ENCODE measurements at regions not wholly inside any gene's neighbourhood (a gene's known extent, or its start where the extent isn't known, plus 50 kb on each side); places are given as distances from the start of the nearest gene placed in this dataset.

DNA sequence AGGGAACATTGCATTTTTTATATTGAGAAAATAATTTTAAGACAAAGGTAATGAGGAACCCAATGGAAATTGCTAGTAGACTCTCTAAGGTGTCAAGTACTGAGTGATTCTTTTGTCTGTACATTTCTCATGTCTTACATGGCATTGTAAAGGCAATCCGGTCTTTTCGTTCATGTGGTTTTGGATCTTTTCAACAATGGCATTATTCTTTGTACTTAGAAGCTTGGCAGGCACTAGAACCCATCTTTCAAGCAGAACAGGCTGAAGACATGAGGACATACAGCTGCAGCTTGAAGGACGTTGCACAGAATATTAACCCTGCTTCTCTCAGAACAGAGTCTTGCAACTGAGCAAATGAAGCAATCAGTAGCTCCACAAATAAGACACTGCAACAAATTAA, 231.5 kb upstream of the ZFHX3 start:
- Histone ChIP-seq H3K27ac (no peak overlapping the region), H3K9me3 (no peaks in the 10 kb centered on the region), H3K4me1 (no peaks in the 10 kb centered on the region), H3K4me3 (no peak overlapping the region), H3K36me3 (no peaks in the 10 kb centered on the region), H3K27me3 (no peaks in the 10 kb centered on the region)
- DNase-seq (no peak), ATAC-seq (no peak)
- 56 to 65% (median 62%) methylated on average over 3 of the region's 3 CpGs for WGBS, 4 donors
- no peak for TF ChIP-seq POLR2A (IDR thresholded peaks at IDR 0.05)
- TF ChIP-seq, protein P1, sequence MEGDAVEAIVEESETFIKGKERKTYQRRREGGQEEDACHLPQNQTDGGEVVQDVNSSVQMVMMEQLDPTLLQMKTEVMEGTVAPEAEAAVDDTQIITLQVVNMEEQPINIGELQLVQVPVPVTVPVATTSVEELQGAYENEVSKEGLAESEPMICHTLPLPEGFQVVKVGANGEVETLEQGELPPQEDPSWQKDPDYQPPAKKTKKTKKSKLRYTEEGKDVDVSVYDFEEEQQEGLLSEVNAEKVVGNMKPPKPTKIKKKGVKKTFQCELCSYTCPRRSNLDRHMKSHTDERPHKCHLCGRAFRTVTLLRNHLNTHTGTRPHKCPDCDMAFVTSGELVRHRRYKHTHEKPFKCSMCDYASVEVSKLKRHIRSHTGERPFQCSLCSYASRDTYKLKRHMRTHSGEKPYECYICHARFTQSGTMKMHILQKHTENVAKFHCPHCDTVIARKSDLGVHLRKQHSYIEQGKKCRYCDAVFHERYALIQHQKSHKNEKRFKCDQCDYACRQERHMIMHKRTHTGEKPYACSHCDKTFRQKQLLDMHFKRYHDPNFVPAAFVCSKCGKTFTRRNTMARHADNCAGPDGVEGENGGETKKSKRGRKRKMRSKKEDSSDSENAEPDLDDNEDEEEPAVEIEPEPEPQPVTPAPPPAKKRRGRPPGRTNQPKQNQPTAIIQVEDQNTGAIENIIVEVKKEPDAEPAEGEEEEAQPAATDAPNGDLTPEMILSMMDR (IDR thresholded peaks at IDR 0.05): no peak
- intact Hi-C loops (cut with DNase I): no loop called here

GRCh38 chr16:73277071-73277470, 229.1 kb upstream of the ZFHX3 start:
- H3K27me3 ChIP-seq: peaks cover 0 to 2% (median 0%) of the 10 kb centered on the region in 9 donors
- no peak for DNase-seq
- TF ChIP-seq POLR2A (IDR thresholded peaks at IDR 0.05): no peak
- TF ChIP-seq, protein P1 (IDR thresholded peaks at IDR 0.05): no peak
- H3K4me3 ChIP-seq: no peak overlapping the region
- no peaks in the 10 kb centered on the region for H3K4me1 ChIP-seq
- no peaks in the 10 kb centered on the region for H3K9me3 ChIP-seq
- intact Hi-C loops (cut with DNase I): no loop called here
- H3K27ac ChIP-seq: no peak overlapping the region
- no peaks in the 10 kb centered on the region for H3K36me3 ChIP-seq
- 86 to 91% (median 88%) methylated on average over 5 of the region's 5 CpGs for WGBS, 4 donors
- ATAC-seq: no peak

DNA sequence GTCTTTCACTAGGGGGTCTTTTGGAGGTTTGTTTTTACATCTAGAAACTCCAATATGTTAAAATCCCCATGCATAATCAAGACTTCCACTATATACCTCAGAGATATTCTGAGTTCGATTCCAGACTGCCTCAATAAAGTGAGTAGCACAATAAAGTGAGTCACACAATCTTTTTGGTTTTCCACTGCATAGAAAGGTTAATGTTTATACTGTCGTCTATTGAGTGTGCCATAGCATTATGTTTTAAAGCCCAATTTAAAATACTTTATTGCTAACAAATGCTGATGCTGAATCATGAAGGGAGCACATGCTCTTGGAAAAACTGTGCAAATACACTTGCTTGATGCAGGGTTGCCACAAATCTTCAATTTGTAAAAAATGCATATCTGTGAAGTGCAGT, 227.5 kb upstream of the ZFHX3 start:
- 85 to 89% (median 85%) methylated on average over 2 of the region's 2 CpGs for WGBS, 4 donors
- DNase-seq (no peak), ATAC-seq (no peak)
- intact Hi-C loops (cut with DNase I): no loop called here
- Histone ChIP-seq H3K36me3 (no peaks in the 10 kb centered on the region), H3K9me3 (no peaks in the 10 kb centered on the region), H3K27ac (no peak overlapping the region), H3K4me1 (no peaks in the 10 kb centered on the region), H3K27me3 (peaks cover 0 to 2% (median 0%) of the 10 kb centered on the region in 9 donors), H3K4me3 (no peak overlapping the region)
- TF ChIP-seq, protein P1 (IDR thresholded peaks at IDR 0.05): no peak
- TF ChIP-seq POLR2A (IDR thresholded peaks at IDR 0.05): no peak

- Histone ChIP-seq H3K27me3 (peaks cover 0 to 2% (median 0%) of the 10 kb centered on the region in 9 donors), H3K4me3 (no peak overlapping the region), H3K9me3 (no peaks in the 10 kb centered on the region), H3K36me3 (no peaks in the 10 kb centered on the region), H3K27ac (no peak overlapping the region), H3K4me1 (no peaks in the 10 kb centered on the region)
- DNase-seq (no peak), ATAC-seq (no peak)
- 67 to 72% (median 68%) methylated on average over 4 to 5 of the region's 5 CpGs for WGBS, 4 donors
- TF ChIP-seq, protein P1 (IDR thresholded peaks at IDR 0.05): no peak
- no peak for TF ChIP-seq POLR2A (IDR thresholded peaks at IDR 0.05)
- intact Hi-C loops (cut with DNase I): no loop called here
These were observed 227.1 kb upstream of the ZFHX3 start for GRCh38 chr16:73275024-73275423.
